ENCODE measurements at regions not wholly inside any gene's neighbourhood (a gene's known extent, or its start where the extent isn't known, plus 50 kb on each side); places are given as distances from the start of the nearest gene placed in this dataset.

- DNase-seq = no peak
Observed at GRCh38 chr6:79763301-79763700, 132.2 kb downstream of the SH3BGRL2 start.

GRCh38 chr6:79762370-79762769 is 131.2 kb downstream of the SH3BGRL2 start:
- peak; percentile 33 for DNase-seq

- DNase-seq = no peak
Observed at GRCh38 chr6:79756496-79756895, 125.4 kb downstream of the SH3BGRL2 start.

GRCh38 chr6:79755967-79756366 is 124.8 kb downstream of the SH3BGRL2 start:
- no peak for DNase-seq

Data from NCI-H1092 treated with DMSO at 0.1 percent for 48 hours (cell line).